ENCODE measurements at regions not wholly inside any gene's neighbourhood (a gene's known extent, or its start where the extent isn't known, plus 50 kb on each side); places are given as distances from the start of the nearest gene placed in this dataset.

- TF ChIP-seq PKNOX1 (IDR thresholded peaks at IDR 0.05), result no peak
- TF ChIP-seq POU2F2 (IDR thresholded peaks at IDR 0.05; ENCODE audit: borderline replicate concordance, low read depth, low read length), result no peak
- no peak for TF ChIP-seq HDGF (IDR thresholded peaks at IDR 0.05)
- no peak for TF ChIP-seq POLR2AphosphoS5 (IDR thresholded peaks at IDR 0.05; ENCODE audit: low read length)
- TF ChIP-seq RAD21 (IDR thresholded peaks at IDR 0.05; ENCODE audit: insufficient read depth, low read depth, low read length), result no peak
Observed at GRCh38 chr1:29783508-29784275, 547.4 kb downstream of the PTPRU start (continued).

- Histone ChIP-seq H4K20me1 (ENCODE audit: control insufficient read depth, insufficient read depth) (no peaks in the 10 kb centered on the region), H3K4me3 (no peak overlapping the region), H3K4me2 (ENCODE audit: control insufficient read depth, insufficient read depth) (no peak overlapping the region), H2AFZ (ENCODE audit: control insufficient read depth, low read depth, low read length) (no peak overlapping the region), H3K36me3 (ENCODE audit: control insufficient read depth in 2 of 2, insufficient read depth in 2 of 2, low read length in 1 of 2) (no peaks in the 10 kb centered on the region), H3K4me1 (ENCODE audit: control insufficient read depth, insufficient read depth, low read length) (no peaks in the 10 kb centered on the region), H3K27ac (ENCODE audit: control insufficient read depth, insufficient read depth) (no peak overlapping the region), H3K79me2 (ENCODE audit: control insufficient read depth, insufficient read depth, low read length) (no peaks in the 10 kb centered on the region), H3K27me3 (replicated peaks in 1 of 2; ENCODE audit: control insufficient read depth in 2 of 2, insufficient read depth in 2 of 2, low read length in 1 of 2) (peaks cover 4 to 5% of the 10 kb centered on the region in 2 experiments; a peak in 3 of 4 replicates), H3K9ac (ENCODE audit: control insufficient read depth, insufficient read depth, low read length) (no peak overlapping the region), H3K9me3 (replicated peaks; ENCODE audit: control insufficient read depth, insufficient read depth, low read length) (no peaks in the 10 kb centered on the region)
- no peak for ATAC-seq
- no peak for FAIRE-seq
- DNase-seq (ENCODE audit: low read depth, low spot score), result no peak
- in situ Hi-C loops (cut with MboI) (no loop called here), intact Hi-C loops (cut with micrococcal nuclease; ENCODE audit: unreplicated experiment) (no loop called here)
- WGBS (ENCODE audit: insufficient coverage, insufficient replicate concordance, low lambda C conversion rate, missing lambda C conversion rate), result 10% methylated on average over 5 of the region's 6 CpGs
- CTCF ChIA-PET, result interaction anchor here (1.0 kb wide), 1 partner anchor 10 kb away, joined by 3 read pairs; no protein-coding TSS in a partner anchor
- POLR2A ChIA-PET, result no interaction called here
- TF ChIP-seq SMC3 (IDR thresholded peaks at IDR 0.05; ENCODE audit: borderline replicate concordance, low read length) (no peak), ZNF687 (IDR thresholded peaks at IDR 0.05) (no peak), BCLAF1 (IDR thresholded peaks at IDR 0.05) (no peak), ATF3 (IDR thresholded peaks at IDR 0.05; ENCODE audit: borderline replicate concordance, extremely low read depth, low read depth, low read length) (no peak), EED (IDR thresholded peaks at IDR 0.05; ENCODE audit: low read depth) (no peak)
- RAD21 ChIA-PET (ENCODE audit: unreplicated experiment), result no interaction called here
- no TSS peak for BruUV-seq (replicated peaks)
- SMC1A ChIA-PET (ENCODE audit: uncharacterized antibody, unreplicated experiment), result no interaction called here
Observed at GRCh38 chr1:29782846-29783507, 546.7 kb downstream of the PTPRU start.
